ENCODE measurements at regions not wholly inside any gene's neighbourhood (a gene's known extent, or its start where the extent isn't known, plus 50 kb on each side); places are given as distances from the start of the nearest gene placed in this dataset.

- intact Hi-C loops (cut with DNase I; ENCODE audit: low total_unique reads): no loop called here
- TF ChIP-seq CTCF (IDR thresholded peaks at IDR 0.05): no peak
- no peak for TF ChIP-seq POLR2A (IDR thresholded peaks at IDR 0.05)
- DNase-seq: no peak
These were observed 1051.0 kb upstream of the FOXG1 start for GRCh38 chr14:27715561-27715960.

GRCh38 chr14:27721760-27722159 is 1044.8 kb upstream of the FOXG1 start:
- Histone ChIP-seq H3K27me3 (no peaks in the 10 kb centered on the region), H3K27ac (no peak overlapping the region), H3K4me3 (no peak overlapping the region), H3K9me3 (no peaks in the 10 kb centered on the region), H3K4me1 (no peaks in the 10 kb centered on the region), H3K36me3 (ENCODE audit: low read depth, missing control alignments) (no peaks in the 10 kb centered on the region)
- intact Hi-C loops (cut with DNase I; ENCODE audit: low total_unique reads): no loop called here
- TF ChIP-seq CTCF (IDR thresholded peaks at IDR 0.05): no peak
- TF ChIP-seq POLR2A (IDR thresholded peaks at IDR 0.05): no peak
- DNase-seq: no peak

More at GRCh38 chr14:27715561-27715960, 1051.0 kb upstream of the FOXG1 start:
- Histone ChIP-seq H3K4me1 (no peaks in the 10 kb centered on the region), H3K27me3 (no peaks in the 10 kb centered on the region), H3K36me3 (ENCODE audit: low read depth, missing control alignments) (no peaks in the 10 kb centered on the region), H3K9me3 (no peaks in the 10 kb centered on the region), H3K4me3 (no peak overlapping the region), H3K27ac (no peak overlapping the region)

- WGBS, 2 donors: 75 to 83% methylated on average over 4 of the region's 4 CpGs
- Histone ChIP-seq H3K9me3 (no peaks in the 10 kb centered on the region), H3K27me3 (no peaks in the 10 kb centered on the region), H3K4me1 (no peaks in the 10 kb centered on the region), H3K4me3 (no peak overlapping the region), H3K36me3 (ENCODE audit: low read depth, missing control alignments) (no peaks in the 10 kb centered on the region), H3K27ac (no peak overlapping the region)
- intact Hi-C loops (cut with DNase I; ENCODE audit: low total_unique reads): no loop called here
- no peak for TF ChIP-seq CTCF (IDR thresholded peaks at IDR 0.05)
- no peak for TF ChIP-seq POLR2A (IDR thresholded peaks at IDR 0.05)
- no peak for DNase-seq
These were observed 1041.1 kb upstream of the FOXG1 start for GRCh38 chr14:27725482-27725881.

- no peak for TF ChIP-seq CTCF (IDR thresholded peaks at IDR 0.05)
- TF ChIP-seq POLR2A (IDR thresholded peaks at IDR 0.05): no peak
- intact Hi-C loops (cut with DNase I; ENCODE audit: low total_unique reads): no loop called here
- no peak for DNase-seq
- 29 to 36% methylated on average over 2 of the region's 2 CpGs for whole genome bisulfite sequencing, 2 donors
- H3K9me3 ChIP-seq: no peaks in the 10 kb centered on the region
- H3K36me3 ChIP-seq (ENCODE audit: low read depth, missing control alignments): no peaks in the 10 kb centered on the region
- no peak overlapping the region for H3K4me3 ChIP-seq
- H3K4me1 ChIP-seq: no peaks in the 10 kb centered on the region
- no peaks in the 10 kb centered on the region for H3K27me3 ChIP-seq
- no peak overlapping the region for H3K27ac ChIP-seq
These were observed 1039.3 kb upstream of the FOXG1 start for GRCh38 chr14:27727251-27727770.

GRCh38 chr14:27730204-27730603 is 1036.4 kb upstream of the FOXG1 start:
- DNase-seq: no peak
- H3K9me3 ChIP-seq: no peaks in the 10 kb centered on the region
- H3K36me3 ChIP-seq (ENCODE audit: low read depth, missing control alignments): no peaks in the 10 kb centered on the region
- no peaks in the 10 kb centered on the region for H3K27me3 ChIP-seq
- no peaks in the 10 kb centered on the region for H3K4me1 ChIP-seq
- no peak overlapping the region for H3K4me3 ChIP-seq
- WGBS, 2 donors: 58 to 66% methylated on average over 5 of the region's 5 CpGs
- no peak overlapping the region for H3K27ac ChIP-seq
- intact Hi-C loops (cut with DNase I; ENCODE audit: low total_unique reads): no loop called here
- no peak for TF ChIP-seq CTCF (IDR thresholded peaks at IDR 0.05)
- no peak for TF ChIP-seq POLR2A (IDR thresholded peaks at IDR 0.05)
